PC-9 (cell line): ENCODE measurements at regions not wholly inside any gene's neighbourhood (a gene's known extent, or its start where the extent isn't known, plus 50 kb on each side); places are given as distances from the start of the nearest gene placed in this dataset.
"Not testable (repeated sequence)": the region's sequence is repeated elsewhere in the genome, so short reads cannot be mapped to it uniquely, and the experiment has no call there.

ENCODE experiments used
- CTCF ChIP-seq: fragments of 200-600 bp; sonication (generic); conservative IDR thresholded peaks from 2 replicates; pipeline ENCODE4 v1.6.1; 2017; ENCODE audit warnings: mixed run types, antibody characterized with exemption, mild to moderate bottlenecking, moderate library complexity
- EZH2 ChIP-seq: fragments of 200-600 bp; sonication (generic); IDR thresholded peaks from 2 replicates; pipeline ENCODE4 v1.8.0; 2017; ENCODE audit warnings: antibody characterized with exemption, low read depth

GRCh38 chr21:14015841-14016240, 194.9 kb downstream of the LIPI start:
- not testable (repeated sequence) for TF ChIP-seq CTCF, EZH2
